DND-41 (cell line): ENCODE measurements at regions not wholly inside any gene's neighbourhood (a gene's known extent, or its start where the extent isn't known, plus 50 kb on each side); places are given as distances from the start of the nearest gene placed in this dataset.

ENCODE experiments used
- ATAC-seq: fragments of 200-7000 bp; cut with Tn5 transposase; 3 replicates; pipeline ENCODE4 v1.9.1; 2021; ENCODE audit warnings: low read depth; ENCODE audit not compliant: insufficient read depth
- DNase-seq: peaks from one replicate; pipeline ENCODE4 v3.0.0-alpha.2; 2020
- H2AFZ ChIP-seq: 2 replicates; pipeline ENCODE4 v1.6.0; 2012; ENCODE audit warnings: low read depth, low read length
- H3K27ac ChIP-seq: 2 replicates; pipeline ENCODE4 v1.5.1; 2012; ENCODE audit warnings: low read length, inconsistent platforms
- H3K27me3 ChIP-seq: fragments of 200-600 bp; sonication (generic); 2 replicates; pipeline ENCODE4 v1.6.0; 2012; ENCODE audit warnings: low read length, mild to moderate bottlenecking, inconsistent platforms; ENCODE audit not compliant: insufficient read depth, poor library complexity
- H3K36me3 ChIP-seq: 2 replicates; pipeline ENCODE4 v1.5.1; 2012; ENCODE audit warnings: low read length, inconsistent platforms; ENCODE audit not compliant: insufficient read depth
- H3K4me1 ChIP-seq: 2 replicates; pipeline ENCODE4 v1.5.1; 2012; ENCODE audit warnings: mild to moderate bottlenecking, low read length; ENCODE audit not compliant: insufficient read depth
- H3K4me2 ChIP-seq: 2 replicates; pipeline ENCODE4 v1.6.0; 2012; ENCODE audit warnings: mild to moderate bottlenecking, moderate library complexity, low read length, inconsistent platforms; ENCODE audit not compliant: insufficient read depth
- H3K4me3 ChIP-seq, 2 experiments: fragments of 200-600 bp in 1 of 2; shearing (Covaris generic) in 1 of 2; 2 replicates each; pipeline ENCODE4 v1.5.1; 2012 to 2016; ENCODE audit warnings: inconsistent platforms in 2 of 2, low read length in 2 of 2, mild to moderate bottlenecking in 2 of 2, low read depth in 1 of 2, moderate library complexity in 1 of 2
- H3K79me2 ChIP-seq: 2 replicates; pipeline ENCODE4 v1.6.0; 2012; ENCODE audit warnings: low read length, inconsistent platforms; ENCODE audit not compliant: insufficient read depth
- H3K9ac ChIP-seq: 2 replicates; pipeline ENCODE4 v1.6.0; 2012; ENCODE audit warnings: low read depth, mild to moderate bottlenecking, inconsistent platforms, low read length, moderate library complexity
- H3K9me3 ChIP-seq: 2 replicates; pipeline ENCODE4 v1.5.1; 2012; ENCODE audit warnings: low read length, moderate library complexity, mild to moderate bottlenecking, inconsistent platforms; ENCODE audit not compliant: insufficient read depth, severe bottlenecking
- H4K20me1 ChIP-seq: 2 replicates; pipeline ENCODE4 v1.6.0; 2012; ENCODE audit warnings: low read length; ENCODE audit not compliant: insufficient read depth
- CTCF ChIP-seq: IDR thresholded peaks from 2 replicates; pipeline ENCODE4 v1.5.1; 2012; ENCODE audit warnings: borderline replicate concordance, low read length, moderate library complexity, mild to moderate bottlenecking; ENCODE audit not compliant: poor library complexity, severe bottlenecking; ENCODE audit errors: extremely low read depth
- EZH2 ChIP-seq: IDR thresholded peaks from 3 replicates; pipeline ENCODE4 v1.6.1; 2012; ENCODE audit warnings: borderline replicate concordance, low read depth, mild to moderate bottlenecking, moderate library complexity, low read length, inconsistent platforms; ENCODE audit not compliant: severe bottlenecking

DNA sequence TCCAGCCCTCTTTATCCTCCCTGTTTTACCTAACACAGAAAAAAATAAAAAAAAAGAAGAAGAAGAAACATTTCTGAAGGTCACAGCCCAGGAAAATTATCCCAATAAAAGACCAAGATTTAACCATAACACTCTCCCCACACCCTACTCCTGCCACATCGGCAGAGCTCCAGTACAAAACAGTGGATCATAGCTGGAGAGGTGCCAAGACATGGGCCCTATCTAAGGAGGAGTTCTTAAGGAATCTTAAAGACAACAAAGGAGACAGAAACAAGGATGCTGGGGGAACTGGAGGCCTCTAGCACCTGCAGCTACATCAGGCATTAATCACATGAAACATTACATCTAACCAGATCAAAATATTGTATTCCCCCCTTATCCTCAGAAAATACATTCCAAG, 432.8 kb downstream of the MATN1 start:
- Histone ChIP-seq H3K9ac (no peak overlapping the region), H4K20me1 (no peaks in the 10 kb centered on the region), H3K9me3 (peaks cover 3% of the 10 kb centered on the region), H3K27me3 (no peaks in the 10 kb centered on the region), H3K4me1 (no peaks in the 10 kb centered on the region), H3K36me3 (no peaks in the 10 kb centered on the region), H3K27ac (no peak overlapping the region), H2AFZ (no peak overlapping the region), H3K4me3 (no peak overlapping the region), H3K79me2 (no peaks in the 10 kb centered on the region), H3K4me2 (no peak overlapping the region)
- no peak for ATAC-seq
- TF ChIP-seq EZH2 (no peak), CTCF (no peak)
- no peak for DNase-seq

GRCh38 chr1:30287976-30288375, 435.4 kb downstream of the MATN1 start:
- no peaks in the 10 kb centered on the region for H3K36me3 ChIP-seq
- H3K27ac ChIP-seq = no peak overlapping the region
- H3K4me2 ChIP-seq = no peak overlapping the region
- H3K9ac ChIP-seq = no peak overlapping the region
- no peaks in the 10 kb centered on the region for H3K79me2 ChIP-seq
- H2AFZ ChIP-seq = no peak overlapping the region
- DNase-seq (no peak), ATAC-seq (no peak)
- no peaks in the 10 kb centered on the region for H4K20me1 ChIP-seq
- H3K9me3 ChIP-seq = no peaks in the 10 kb centered on the region
- H3K4me3 ChIP-seq = no peak overlapping the region
- H3K4me1 ChIP-seq = no peaks in the 10 kb centered on the region
- H3K27me3 ChIP-seq = no peaks in the 10 kb centered on the region
- TF ChIP-seq CTCF (no peak), EZH2 (no peak)

DNA sequence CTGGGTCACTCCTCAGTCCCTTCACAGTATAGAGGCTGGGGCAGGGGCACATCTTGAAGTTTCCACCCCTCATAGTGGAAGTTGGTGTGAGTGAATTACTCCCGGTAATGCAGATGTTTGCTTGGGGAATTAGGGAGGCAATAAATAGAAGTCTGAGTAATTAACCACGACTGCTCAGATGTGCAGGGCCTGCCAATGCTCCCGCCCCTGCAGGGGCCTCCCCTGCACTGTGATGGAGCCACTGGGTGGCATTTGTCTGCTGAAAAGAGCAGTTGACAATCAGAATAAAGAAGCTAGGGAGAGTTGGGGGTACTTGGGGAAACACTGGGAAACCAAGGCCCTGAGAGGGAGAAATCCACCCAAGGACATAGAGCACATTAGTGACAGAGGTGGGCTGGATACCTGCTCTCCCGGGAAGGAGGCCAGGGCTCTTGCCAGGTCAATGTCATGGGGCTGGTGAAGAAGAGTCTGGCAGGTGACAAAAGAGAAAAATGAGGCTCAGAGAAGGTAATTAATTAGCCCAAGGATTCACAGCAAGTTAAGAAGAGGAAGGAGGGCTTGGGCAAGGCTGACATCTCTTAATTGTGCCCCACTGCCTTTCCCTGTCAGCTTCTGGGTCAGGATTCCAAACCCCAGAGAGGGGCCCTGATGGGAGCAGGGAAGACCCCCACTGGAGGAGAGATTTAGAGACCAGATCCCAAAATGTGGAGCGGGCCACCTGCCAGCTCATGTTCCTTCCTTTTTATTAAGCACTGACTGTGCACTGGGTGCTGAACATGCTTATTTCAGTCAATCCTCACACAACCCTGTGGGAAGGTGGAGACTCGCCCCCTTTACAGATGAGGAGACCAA, 436.2 kb downstream of the MATN1 start:
- Histone ChIP-seq H3K4me2 (no peak overlapping the region), H3K9ac (no peak overlapping the region), H4K20me1 (no peaks in the 10 kb centered on the region), H3K4me3 (no peak overlapping the region), H2AFZ (no peak overlapping the region), H3K79me2 (no peaks in the 10 kb centered on the region), H3K27ac (no peak overlapping the region), H3K27me3 (peaks cover 3% of the 10 kb centered on the region), H3K36me3 (no peaks in the 10 kb centered on the region), H3K9me3 (no peaks in the 10 kb centered on the region), H3K4me1 (no peaks in the 10 kb centered on the region)
- no peak for TF ChIP-seq EZH2
- TF ChIP-seq CTCF = no peak
- ATAC-seq (0 out of 3 replicates have a peak, but pooled peaks have one; percentile 40), DNase-seq (peak; percentile 11)
